OCI-LY7 (cell line): ENCODE measurements at regions not wholly inside any gene's neighbourhood (a gene's known extent, or its start where the extent isn't known, plus 50 kb on each side); places are given as distances from the start of the nearest gene placed in this dataset.

ENCODE experiments used
- CTCF ChIP-seq: fragments of 200-600 bp; sonication (generic); conservative IDR thresholded peaks from 2 replicates; pipeline ENCODE4 v1.5.1; 2014; ENCODE audit warnings: mild to moderate bottlenecking, antibody characterized with exemption, low read length, moderate library complexity, mixed read lengths
- EZH2phosphoT487 ChIP-seq: fragments of 200-600 bp; sonication (generic); IDR thresholded peaks from 2 replicates; pipeline ENCODE4 v1.6.1; 2018; ENCODE audit warnings: low read depth, borderline replicate concordance, mild to moderate bottlenecking, mixed run types, antibody characterized with exemption, low read length, moderate library complexity, mixed read lengths

- TF ChIP-seq CTCF (no peak), EZH2phosphoT487 (no peak)
These were observed 140.8 kb upstream of the EDNRA start for GRCh38 chr4:147340111-147340510.
